Retinal pigment epithelial cell (primary cell): ENCODE measurements at regions not wholly inside any gene's neighbourhood (a gene's known extent, or its start where the extent isn't known, plus 50 kb on each side); places are given as distances from the start of the nearest gene placed in this dataset.

ENCODE experiments used
- DNase-seq: peaks from one replicate; pipeline ENCODE4 v3.0.0-alpha.2; 2010; ENCODE audit warnings: low read depth
- H3K4me3 ChIP-seq: 2 replicates; pipeline ENCODE4 v1.5.1; 2011; ENCODE audit warnings: mild to moderate bottlenecking, low read length, control low read depth, moderate library complexity
- TF ChIP-seq, protein P1 (sequence below): conservative IDR thresholded peaks from 2 replicates; pipeline ENCODE4 v1.5.1; 2011; ENCODE audit warnings: low read depth, low read length, control low read depth, inconsistent platforms

DNA sequence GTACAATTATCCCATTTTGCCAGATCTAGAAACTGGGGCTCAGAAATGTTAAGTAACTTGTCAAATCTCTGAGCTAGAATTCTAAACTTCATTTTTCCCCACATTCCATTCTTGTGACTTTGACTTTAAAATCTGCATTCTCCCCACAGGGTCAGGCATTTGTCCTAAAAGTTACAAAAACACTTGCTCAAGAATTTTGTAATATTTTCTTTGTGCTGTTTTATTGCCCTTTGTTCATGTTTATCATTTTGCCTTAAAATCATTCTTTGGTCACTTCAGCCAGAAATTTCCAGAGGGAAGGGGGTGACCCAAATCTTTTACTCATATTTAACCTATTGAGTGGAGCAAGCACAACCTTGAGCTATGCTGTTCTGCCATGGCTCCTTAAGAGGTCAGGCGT, 120.1 kb upstream of the CCL21 start:
- TF ChIP-seq, protein P1, sequence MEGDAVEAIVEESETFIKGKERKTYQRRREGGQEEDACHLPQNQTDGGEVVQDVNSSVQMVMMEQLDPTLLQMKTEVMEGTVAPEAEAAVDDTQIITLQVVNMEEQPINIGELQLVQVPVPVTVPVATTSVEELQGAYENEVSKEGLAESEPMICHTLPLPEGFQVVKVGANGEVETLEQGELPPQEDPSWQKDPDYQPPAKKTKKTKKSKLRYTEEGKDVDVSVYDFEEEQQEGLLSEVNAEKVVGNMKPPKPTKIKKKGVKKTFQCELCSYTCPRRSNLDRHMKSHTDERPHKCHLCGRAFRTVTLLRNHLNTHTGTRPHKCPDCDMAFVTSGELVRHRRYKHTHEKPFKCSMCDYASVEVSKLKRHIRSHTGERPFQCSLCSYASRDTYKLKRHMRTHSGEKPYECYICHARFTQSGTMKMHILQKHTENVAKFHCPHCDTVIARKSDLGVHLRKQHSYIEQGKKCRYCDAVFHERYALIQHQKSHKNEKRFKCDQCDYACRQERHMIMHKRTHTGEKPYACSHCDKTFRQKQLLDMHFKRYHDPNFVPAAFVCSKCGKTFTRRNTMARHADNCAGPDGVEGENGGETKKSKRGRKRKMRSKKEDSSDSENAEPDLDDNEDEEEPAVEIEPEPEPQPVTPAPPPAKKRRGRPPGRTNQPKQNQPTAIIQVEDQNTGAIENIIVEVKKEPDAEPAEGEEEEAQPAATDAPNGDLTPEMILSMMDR, result no peak
- no peak for DNase-seq
- H3K4me3 ChIP-seq, result no peak overlapping the region

DNA sequence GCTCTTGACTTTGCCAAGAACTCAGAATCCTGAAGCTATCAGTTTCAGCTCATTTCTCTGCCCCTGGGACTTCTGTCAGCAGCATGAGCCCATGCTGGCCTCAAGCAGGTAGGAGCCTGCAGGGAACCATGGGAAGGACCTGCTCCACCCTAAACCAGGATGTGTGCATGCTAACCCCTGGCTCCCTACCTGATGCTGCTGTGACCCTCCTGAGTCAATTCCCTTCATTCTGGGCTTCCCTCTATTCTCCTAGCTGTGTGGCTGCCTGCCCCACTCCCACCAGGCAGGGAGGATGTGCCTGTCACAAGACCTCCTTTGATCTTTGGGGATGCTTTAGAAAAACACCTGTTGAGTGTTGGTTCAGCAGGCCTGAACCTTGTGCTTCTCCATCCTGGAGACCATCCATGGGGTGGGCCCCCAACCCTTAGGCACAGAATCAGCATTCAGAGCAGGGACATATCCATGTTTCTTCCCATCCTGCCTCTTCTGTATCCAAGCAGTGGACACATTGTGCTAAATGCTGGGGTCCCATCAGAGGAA, 117.1 kb upstream of the CCL21 start:
- DNase-seq, result no peak
- no peak overlapping the region for H3K4me3 ChIP-seq
- TF ChIP-seq, protein P1, result no peak

DNA sequence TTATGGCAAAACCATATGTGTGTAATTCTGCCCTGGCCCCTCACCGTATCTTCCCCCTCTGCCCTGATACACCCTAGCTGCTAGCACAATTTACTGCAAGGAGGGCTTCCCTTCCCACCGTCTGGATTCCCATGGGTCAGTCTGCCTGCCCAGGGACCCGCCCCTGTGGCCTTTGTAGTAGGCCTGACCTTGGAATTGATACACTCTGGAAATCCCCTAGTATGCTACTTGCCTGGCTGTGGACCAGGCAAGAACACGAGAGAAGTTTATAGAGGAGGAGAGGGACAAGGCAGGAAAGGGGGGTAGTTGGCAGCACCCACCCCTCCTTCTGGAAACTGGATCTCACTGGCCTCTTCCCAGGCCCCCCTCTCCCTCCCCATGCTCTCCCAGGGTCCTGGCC, 115.8 kb upstream of the CCL21 start:
- no peak for DNase-seq
- TF ChIP-seq, protein P1, result no peak
- H3K4me3 ChIP-seq, result no peak overlapping the region

DNA sequence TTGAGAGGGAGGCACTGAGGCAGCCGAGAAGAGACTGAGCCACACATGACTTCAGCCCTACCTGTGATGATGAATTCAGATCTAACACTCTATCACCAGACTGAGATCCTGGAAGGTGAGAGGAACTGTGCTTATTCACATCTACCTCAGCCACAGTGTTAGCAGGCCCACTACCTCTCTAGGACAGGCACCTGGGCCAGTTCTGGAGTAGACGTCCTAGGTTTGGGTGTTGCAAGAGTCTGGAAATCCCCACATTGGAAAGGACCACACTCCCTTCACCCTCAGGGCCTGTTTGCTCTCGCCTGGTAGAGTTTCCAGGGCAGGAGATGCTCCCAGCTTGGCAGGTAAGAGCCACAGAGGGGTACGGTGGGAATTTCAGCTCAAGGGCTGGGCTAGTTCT, 113.8 kb upstream of the CCL21 start:
- no peak overlapping the region for H3K4me3 ChIP-seq
- TF ChIP-seq, protein P1, result no peak
- no peak for DNase-seq

DNA sequence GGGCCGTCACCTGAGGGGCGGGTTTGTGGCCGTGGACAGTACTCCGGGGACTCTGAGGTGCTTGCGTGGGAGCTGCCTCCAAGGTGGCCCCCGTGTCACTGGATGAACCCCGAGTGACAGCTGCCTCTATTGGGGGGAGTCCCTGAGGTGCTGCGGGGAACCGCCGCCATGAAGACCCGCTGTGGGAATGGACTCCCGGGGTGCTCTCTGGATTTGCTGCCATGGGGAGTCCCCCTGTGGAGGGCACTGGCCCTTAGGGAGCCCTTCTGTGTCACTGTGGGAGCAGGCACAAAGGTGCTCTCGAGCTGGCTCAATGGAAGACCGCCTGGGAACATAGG, 100.2 kb upstream of the CCL21 start:
- no peak overlapping the region for H3K4me3 ChIP-seq
- TF ChIP-seq, protein P1, result no peak
- no peak for DNase-seq

DNA sequence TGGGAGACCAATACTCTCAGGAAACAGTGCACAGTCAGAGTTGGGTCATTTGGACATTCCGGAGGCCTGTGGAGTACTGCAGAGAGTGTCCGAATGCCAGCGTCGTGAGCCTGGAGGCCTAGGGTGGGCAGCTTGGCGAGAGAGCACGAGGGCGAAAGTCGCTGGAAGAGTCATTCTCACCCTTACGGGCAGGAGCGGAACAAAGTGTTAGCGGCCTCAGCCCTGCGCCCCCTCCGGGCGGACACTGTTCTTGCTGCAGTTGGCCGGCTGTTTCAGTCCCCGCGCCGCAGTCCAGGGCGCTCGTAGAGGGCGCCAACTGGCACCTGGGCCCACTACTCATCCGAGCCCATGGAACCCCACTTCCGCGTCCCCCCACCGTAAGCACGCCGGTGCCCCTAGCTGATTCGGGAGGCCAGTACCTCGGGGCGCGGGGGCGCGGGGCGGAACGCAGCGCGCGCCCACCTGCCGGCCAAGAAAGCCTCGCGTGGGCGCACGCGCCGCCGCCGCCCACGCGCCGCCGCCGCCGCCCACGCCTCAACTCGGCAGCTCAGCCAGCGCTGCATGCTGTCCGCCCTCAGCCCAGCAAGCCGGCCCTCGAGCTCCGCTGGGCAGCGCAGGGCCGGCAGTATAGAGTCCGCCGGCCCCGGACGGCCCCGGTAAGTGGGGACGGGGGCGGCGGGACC, 99.7 kb upstream of the CCL21 start:
- no peak for DNase-seq
- TF ChIP-seq, protein P1, result peak; percentile 50
- no peak overlapping the region for H3K4me3 ChIP-seq

DNA sequence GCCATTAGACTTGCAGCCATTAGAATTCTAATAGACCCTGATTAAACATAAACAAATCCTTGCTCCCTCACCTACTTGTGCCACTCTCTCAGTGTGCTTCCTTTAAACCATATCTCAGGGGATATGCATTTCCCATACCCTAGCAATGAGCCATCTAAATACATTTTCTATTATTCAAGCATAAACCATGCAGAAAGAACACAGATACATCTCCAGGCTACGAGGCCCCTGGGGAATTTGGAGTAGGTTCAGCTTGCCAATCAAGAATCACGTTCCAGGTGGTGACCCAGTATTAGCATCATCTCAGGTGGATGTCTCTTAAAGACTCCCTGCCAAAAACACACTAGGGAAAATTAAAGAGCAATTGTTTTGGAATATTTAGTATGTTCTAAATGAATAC, 93.0 kb upstream of the CCL21 start:
- TF ChIP-seq, protein P1, result no peak
- no peak for DNase-seq
- H3K4me3 ChIP-seq, result no peak overlapping the region
